GM18498 (cell line): ENCODE measurements at regions not wholly inside any gene's neighbourhood (a gene's known extent, or its start where the extent isn't known, plus 50 kb on each side); places are given as distances from the start of the nearest gene placed in this dataset.
"Not testable (repeated sequence)": the region's sequence is repeated elsewhere in the genome, so short reads cannot be mapped to it uniquely, and the experiment has no call there.

Experiments used
- ATAC-seq: cut with Tn5 transposase; IDR thresholded peaks from one replicate; pipeline ENCODE4 v1.9.1; 2021; ENCODE audit warnings: mild to moderate bottlenecking, moderate library complexity; ENCODE audit not compliant: unreplicated experiment

GRCh38 chr5:101278011-101278687 is 375.1 kb upstream of the ST8SIA4 start:
- ATAC-seq: no peak

GRCh38 chr5:101271945-101272344 is 368.9 kb upstream of the ST8SIA4 start:
- ATAC-seq: no peak

- no peak for ATAC-seq
These were observed 368.3 kb upstream of the ST8SIA4 start for GRCh38 chr5:101271416-101271815.

DNA sequence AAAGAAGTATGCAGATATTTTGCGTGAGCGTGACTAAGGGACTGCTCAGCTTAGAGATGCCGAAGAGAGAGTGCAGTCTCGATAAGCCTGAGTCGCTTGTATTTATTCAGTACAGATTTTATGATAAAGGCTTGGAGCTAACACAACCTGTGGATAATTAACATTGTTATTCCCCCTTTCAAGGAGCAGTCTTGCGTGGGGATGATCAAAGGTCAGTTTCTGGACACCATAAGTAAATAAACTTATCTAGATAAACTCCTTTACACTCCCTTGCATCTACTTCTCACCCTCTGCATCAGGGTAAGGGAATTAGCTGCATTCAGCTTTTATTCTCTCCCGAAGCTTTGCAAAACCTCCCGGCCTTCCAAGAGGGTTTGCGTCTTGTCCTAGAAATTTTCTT is 357.8 kb upstream of the ST8SIA4 start:
- no peak for ATAC-seq

- ATAC-seq: no peak
These were observed 350.0 kb upstream of the ST8SIA4 start for GRCh38 chr5:101253096-101253495.

DNA sequence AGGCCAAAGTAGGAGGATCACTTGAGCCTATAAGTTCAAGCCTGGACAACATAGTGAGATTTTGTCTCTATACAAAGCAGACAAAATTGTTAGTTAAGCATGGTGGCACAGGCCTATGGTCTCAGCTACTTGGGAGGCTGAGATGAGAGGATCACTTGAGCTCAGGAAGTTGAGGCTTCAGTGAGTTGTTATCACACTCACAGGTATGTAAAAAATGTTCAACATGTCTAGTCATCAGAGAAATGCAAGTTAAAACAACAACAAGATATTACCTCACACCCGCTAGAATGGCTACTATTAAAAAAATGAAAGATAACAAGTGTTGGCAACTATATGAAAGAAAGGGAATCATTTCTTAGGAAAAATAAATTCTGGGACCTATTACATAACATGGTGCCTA is 341.5 kb upstream of the ST8SIA4 start:
- no peak for ATAC-seq

DNA sequence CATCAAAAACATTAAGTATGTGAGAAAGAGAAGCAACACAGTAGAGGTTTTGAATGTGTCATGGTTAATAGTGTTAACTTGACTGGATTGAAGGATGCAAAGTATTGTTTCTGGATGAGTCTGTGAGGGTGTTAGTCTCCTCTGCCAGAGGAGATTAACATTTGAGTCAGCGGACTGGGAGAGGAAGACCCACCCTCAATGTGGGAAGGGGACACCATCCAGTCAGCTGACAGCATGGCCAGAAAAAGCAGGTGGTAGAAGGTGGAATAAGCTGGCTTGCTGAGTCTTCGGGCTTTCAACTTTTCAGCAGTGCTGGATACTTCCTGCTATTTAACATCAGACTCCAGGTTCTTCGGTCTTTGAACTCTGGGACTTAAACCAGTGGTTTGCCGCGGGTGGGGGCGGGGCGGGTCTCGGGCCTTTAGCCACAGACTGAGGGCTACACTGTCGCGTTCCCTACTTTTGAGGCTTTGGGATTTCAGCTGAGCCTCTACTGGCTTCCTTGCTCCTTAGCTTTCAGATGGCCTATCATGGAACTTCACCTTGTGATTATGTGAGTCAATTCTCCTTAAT is 309.9 kb upstream of the ST8SIA4 start:
- no peak for ATAC-seq

- ATAC-seq: no peak
These were observed 303.5 kb upstream of the ST8SIA4 start for GRCh38 chr5:101206534-101206933.

DNA sequence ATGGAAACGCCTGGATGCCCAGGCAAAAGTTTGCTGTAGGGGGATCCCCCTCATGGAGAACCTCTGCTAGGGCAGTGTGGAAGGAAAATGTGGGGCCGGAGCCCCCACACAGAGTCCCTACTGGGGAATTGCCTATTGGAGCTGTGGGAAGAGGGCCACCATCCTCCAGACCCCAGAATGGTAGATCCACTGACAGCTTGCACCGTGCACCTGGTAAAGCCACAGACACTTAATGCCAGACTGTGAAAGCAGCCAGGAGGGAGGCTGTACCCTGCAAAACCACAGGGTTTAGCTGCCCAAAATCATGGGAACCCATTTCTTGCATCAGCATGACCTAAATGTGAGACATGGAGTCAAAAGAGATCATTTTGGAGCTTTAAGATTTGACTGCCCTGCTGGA is 302.0 kb upstream of the ST8SIA4 start:
- not testable (repeated sequence) for ATAC-seq

GRCh38 chr5:101180365-101180764 is 277.3 kb upstream of the ST8SIA4 start:
- ATAC-seq: not testable (repeated sequence)

DNA sequence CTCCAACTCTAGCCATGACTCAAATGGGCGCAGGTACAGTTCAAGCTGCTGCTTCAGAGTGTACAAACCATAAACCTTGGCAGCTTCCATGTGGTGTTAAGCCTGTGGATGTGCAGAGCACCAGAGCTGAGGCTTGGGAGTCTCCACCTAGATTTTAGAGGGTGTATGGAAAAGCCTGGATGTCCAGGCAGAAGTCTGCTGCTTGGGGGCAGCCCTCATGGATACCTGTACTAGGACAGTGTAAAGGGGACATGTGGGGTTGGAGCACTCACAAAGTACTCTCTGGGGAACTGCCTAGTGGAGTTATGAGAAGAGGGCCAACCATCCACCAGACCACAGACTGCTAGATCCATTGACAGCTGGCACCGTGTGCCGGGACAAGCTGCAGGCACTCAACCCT is 273.5 kb upstream of the ST8SIA4 start:
- no peak for ATAC-seq

DNA sequence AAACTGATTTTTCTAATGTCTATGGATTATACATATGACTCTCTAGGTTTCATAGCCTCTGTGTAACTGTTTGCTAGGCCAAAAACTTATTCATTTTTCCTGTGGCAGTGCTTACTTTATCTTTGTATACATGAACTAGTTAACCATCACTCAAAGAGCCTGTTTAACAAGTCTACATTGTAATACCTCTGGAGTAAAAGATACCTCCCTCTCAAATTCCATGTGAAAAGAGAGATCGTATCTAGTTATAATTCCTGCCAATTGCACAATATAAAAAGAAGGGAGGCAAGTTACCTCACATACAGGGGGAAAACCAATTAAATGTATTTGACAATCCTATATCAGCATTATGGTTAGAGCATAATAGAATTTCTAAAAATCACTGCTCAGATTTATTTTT is 271.9 kb upstream of the ST8SIA4 start:
- ATAC-seq: no peak

- no peak for ATAC-seq
These were observed 260.0 kb upstream of the ST8SIA4 start for GRCh38 chr5:101163088-101163487.

- no peak for ATAC-seq
These were observed 256.9 kb upstream of the ST8SIA4 start for GRCh38 chr5:101160002-101160401.

DNA sequence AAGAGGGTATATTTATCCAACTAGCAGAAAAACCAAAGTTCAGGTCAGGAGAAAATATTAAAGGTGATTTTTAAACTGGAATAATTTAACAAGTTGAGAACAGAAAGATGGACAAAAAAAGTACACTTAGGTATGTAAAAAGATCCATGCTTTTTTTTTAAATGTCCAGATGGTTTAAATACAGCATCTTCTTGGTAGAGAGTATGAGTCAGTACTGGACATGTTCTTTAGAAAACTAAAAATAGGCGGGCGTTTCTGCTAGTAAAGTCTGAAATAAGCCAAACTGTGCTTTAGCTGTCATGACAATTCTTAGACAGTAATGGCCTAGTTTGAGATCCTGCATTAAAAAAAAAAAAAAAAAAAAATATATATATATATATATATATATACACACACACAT is 255.9 kb upstream of the ST8SIA4 start:
- ATAC-seq: no peak

DNA sequence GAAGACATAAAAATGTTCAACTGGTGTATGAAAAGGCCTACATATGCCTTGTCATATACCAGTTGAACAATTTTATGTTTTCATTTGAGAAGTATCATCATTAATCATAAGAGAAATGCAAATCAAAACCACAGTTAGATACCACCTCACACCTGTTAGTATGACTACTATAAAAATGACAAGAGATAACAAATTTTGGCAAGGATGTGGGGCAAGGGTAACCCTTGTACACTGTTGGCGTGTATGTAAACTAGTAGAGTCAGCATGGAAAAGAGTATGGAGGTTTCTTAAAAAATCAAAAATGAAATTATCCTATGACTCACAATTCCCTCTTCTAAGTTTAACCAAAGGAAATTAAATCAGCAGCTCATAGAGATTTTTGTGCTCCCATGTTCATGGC is 250.4 kb upstream of the ST8SIA4 start:
- no peak for ATAC-seq

DNA sequence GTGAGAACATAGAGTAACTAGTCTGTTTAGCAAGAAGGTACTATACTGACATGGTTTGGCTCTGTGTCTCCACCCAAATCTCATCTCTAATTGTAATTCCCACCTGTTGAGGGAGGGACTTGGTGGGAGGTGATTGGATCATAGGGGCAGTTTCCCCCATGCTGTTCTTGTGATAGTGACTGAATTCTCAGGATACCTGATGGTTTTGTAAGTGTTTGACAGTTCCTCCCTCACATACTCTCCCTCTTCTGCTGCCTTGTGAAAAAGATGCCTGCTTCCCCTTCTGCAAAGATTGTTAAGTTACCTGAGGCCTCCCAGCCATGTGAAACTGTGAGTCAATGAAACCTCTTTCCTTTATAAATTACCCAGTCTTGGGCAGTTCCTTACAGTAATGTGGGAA is 240.4 kb upstream of the ST8SIA4 start:
- ATAC-seq: no peak

DNA sequence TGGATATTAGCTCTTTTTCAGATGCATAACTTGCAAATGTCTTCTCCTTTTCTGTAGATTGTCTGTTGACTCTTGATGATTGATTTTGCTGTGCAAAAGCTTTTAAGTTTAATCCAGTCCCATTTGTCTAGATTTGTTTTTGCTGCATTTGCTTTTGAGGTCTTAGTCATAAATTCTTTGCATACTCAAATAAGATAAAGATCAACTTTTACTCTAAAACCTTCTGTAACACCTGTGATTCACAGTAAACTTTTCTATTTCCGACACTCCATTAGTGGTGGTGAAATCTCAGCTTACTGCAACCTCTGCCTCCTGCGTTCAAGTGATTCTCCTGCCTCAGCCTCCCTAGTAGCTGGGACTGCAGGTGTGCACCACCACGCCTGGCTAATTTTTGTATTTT is 239.0 kb upstream of the ST8SIA4 start:
- ATAC-seq: no peak

DNA sequence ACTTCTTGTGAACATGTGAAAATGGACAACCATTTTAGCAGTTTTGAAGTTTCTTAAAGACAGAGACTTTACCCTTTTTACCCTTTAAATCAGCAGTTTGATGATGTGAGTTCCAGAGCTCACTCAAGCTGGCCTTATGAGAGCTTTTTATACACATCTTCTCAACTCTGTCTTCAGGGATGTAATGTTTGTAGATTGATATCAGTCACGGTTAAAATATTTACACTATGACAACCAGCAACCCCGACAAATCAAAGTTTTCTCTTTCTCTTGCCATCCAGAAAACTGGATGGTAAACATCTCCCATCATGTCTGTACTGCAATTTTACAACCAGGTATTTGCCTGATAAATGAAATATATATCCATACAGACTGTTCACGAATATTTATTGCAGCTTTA is 233.4 kb upstream of the ST8SIA4 start:
- ATAC-seq: no peak

GRCh38 chr5:101123363-101123762 is 220.3 kb upstream of the ST8SIA4 start:
- no peak for ATAC-seq

DNA sequence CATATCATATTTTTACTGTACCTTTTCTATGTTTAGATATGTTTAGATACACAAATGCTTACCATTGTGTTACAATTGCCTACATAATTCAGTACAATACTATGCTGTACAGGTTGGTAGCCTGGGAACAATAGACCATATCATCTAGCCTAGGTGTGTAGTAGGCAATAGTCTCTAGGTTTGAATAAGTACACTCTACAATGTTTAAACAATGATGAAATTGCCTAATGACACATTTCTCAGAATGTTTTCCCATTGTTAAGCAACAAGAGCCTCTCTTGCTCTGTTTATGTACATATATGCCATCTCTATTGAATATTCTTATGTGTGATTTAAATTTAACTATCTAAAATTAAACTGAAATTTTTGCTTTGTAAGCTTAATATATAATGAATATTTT is 209.6 kb upstream of the ST8SIA4 start:
- ATAC-seq: no peak

DNA sequence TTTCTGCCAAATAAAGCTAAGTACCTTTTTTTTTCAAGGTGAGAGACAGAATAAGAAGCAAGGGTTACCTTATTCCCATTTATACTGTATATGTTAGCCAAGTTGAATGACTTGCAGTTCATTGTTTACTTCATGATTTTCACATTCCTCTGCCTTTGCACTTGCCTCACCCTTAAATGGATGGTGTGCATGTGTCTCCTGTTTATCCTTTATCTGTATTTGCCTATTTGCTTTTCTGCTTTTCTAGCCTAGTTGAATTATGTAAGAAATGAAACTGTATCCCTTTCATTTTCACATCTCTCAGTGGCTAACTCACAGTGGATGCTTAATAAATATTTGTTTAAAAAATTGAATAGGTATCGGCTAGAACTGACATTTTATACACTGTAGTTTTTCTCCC is 200.8 kb upstream of the ST8SIA4 start:
- no peak for ATAC-seq

DNA sequence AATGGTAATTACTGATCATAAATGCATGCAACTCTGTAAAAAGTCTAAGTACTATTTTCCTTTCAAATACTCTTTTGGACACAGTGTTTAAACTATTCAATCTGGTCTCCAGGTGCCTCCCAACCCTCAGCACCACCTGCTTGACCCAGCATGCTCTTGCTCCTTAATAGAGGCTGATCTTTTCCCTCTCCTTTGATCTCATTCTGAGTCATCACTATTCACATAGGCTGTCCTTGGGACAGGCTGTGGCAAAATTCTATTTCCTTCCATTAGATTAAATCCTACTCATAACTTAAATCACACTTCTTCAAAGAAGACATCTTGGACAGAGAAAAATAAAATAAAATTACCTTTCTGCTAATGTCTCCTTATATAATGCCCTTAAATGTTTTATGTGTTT is 199.4 kb upstream of the ST8SIA4 start:
- ATAC-seq: no peak
